Erythroblast (primary cell): ENCODE measurements at regions not wholly inside any gene's neighbourhood (a gene's known extent, or its start where the extent isn't known, plus 50 kb on each side); places are given as distances from the start of the nearest gene placed in this dataset.

ENCODE experiments used
- GATA1 ChIP-seq: IDR thresholded peaks from 2 replicates; pipeline ENCODE4 v1.6.1; 2011; ENCODE audit warnings: low read depth, mild to moderate bottlenecking, control low read depth, low read length, moderate library complexity
- POLR2A ChIP-seq: IDR thresholded peaks from 2 replicates; pipeline ENCODE4 v1.6.1; 2011; ENCODE audit warnings: mild to moderate bottlenecking, low read length

- TF ChIP-seq POLR2A (no peak), GATA1 (no peak)
These were observed 95.0 kb upstream of the POM121L12 start for GRCh38 chr7:52940481-52940880.
